Left ventricle myocardium inferior (tissue), 1 donor: ENCODE measurements at regions not wholly inside any gene's neighbourhood (a gene's known extent, or its start where the extent isn't known, plus 50 kb on each side); places are given as distances from the start of the nearest gene placed in this dataset.

Source experiments
- DNase-seq: peaks from one replicate; pipeline ENCODE4 v3.0.0-alpha.2; 2020
- H3K27ac ChIP-seq: fragments of 200-600 bp; replicated peaks from 2 replicates; pipeline ENCODE4 v1.8.0; 2021
- H3K27me3 ChIP-seq: fragments of 200-600 bp; 2 replicates; pipeline ENCODE4 v1.8.0; 2021; ENCODE audit warnings: low read depth
- H3K36me3 ChIP-seq: fragments of 200-600 bp; 2 replicates; pipeline ENCODE4 v1.8.0; 2021
- H3K4me1 ChIP-seq: fragments of 200-600 bp; 2 replicates; pipeline ENCODE4 v1.8.0; 2021
- H3K4me3 ChIP-seq: fragments of 200-600 bp; 2 replicates; pipeline ENCODE4 v1.8.0; 2021; ENCODE audit warnings: mild to moderate bottlenecking, moderate library complexity
- H3K9me3 ChIP-seq: fragments of 200-600 bp; replicated peaks from 2 replicates; pipeline ENCODE4 v1.8.0; 2021
- CTCF ChIP-seq: fragments of 200-600 bp; IDR thresholded peaks from 2 replicates; pipeline ENCODE4 v1.8.0; 2021; ENCODE audit warnings: antibody characterized with exemption, mild to moderate bottlenecking, borderline replicate concordance
- intact Hi-C: fragments of 100-400 bp; cut with micrococcal nuclease; formaldehyde crosslinking; loops from one replicate; pipeline ENCODE4 v1.11.0; 2022
- donor health status: DM: no; HTN: yes; CAD: no; lungs with severe emphysema.

GRCh38 chrX:137945470-137945869 lies 379.5 kb downstream of the ZIC3 start:
- intact Hi-C loops = no loop called here
- Histone ChIP-seq H3K4me3 (no peak overlapping the region), H3K4me1 (no peaks in the 10 kb centered on the region), H3K36me3 (no peaks in the 10 kb centered on the region), H3K27me3 (no peaks in the 10 kb centered on the region), H3K27ac (no peak overlapping the region), H3K9me3 (no peaks in the 10 kb centered on the region)
- no peak for TF ChIP-seq CTCF
- no peak for DNase-seq

GRCh38 chrX:137969191-137969590 lies 403.3 kb downstream of the ZIC3 start:
- Histone ChIP-seq H3K27me3 (no peaks in the 10 kb centered on the region), H3K4me1 (no peaks in the 10 kb centered on the region), H3K36me3 (no peaks in the 10 kb centered on the region), H3K9me3 (no peaks in the 10 kb centered on the region), H3K27ac (no peak overlapping the region), H3K4me3 (no peak overlapping the region)
- no peak for TF ChIP-seq CTCF
- intact Hi-C loops = no loop called here
- DNase-seq = no peak

GRCh38 chrX:137982472-137983172 lies 416.7 kb downstream of the ZIC3 start:
- no peak for TF ChIP-seq CTCF
- no peak for DNase-seq
- Histone ChIP-seq H3K36me3 (no peaks in the 10 kb centered on the region), H3K4me3 (no peak overlapping the region), H3K27me3 (no peaks in the 10 kb centered on the region), H3K9me3 (no peaks in the 10 kb centered on the region), H3K4me1 (no peaks in the 10 kb centered on the region), H3K27ac (no peak overlapping the region)
- intact Hi-C loops = no loop called here

GRCh38 chrX:137988470-137988869 lies 422.5 kb downstream of the ZIC3 start:
- Histone ChIP-seq H3K9me3 (no peaks in the 10 kb centered on the region), H3K4me3 (no peak overlapping the region), H3K4me1 (no peaks in the 10 kb centered on the region), H3K27me3 (no peaks in the 10 kb centered on the region), H3K36me3 (no peaks in the 10 kb centered on the region), H3K27ac (no peak overlapping the region)
- TF ChIP-seq CTCF = no peak
- intact Hi-C loops = no loop called here
- no peak for DNase-seq

- Histone ChIP-seq H3K27me3 (no peaks in the 10 kb centered on the region), H3K36me3 (no peaks in the 10 kb centered on the region), H3K4me1 (no peaks in the 10 kb centered on the region), H3K9me3 (no peaks in the 10 kb centered on the region), H3K27ac (no peak overlapping the region), H3K4me3 (no peak overlapping the region)
- DNase-seq = no peak
- TF ChIP-seq CTCF = no peak
- intact Hi-C loops = no loop called here
These were observed 432.7 kb downstream of the ZIC3 start for GRCh38 chrX:137998619-137999018.
